ENCODE measurements at regions not wholly inside any gene's neighbourhood (a gene's known extent, or its start where the extent isn't known, plus 50 kb on each side); places are given as distances from the start of the nearest gene placed in this dataset.

- no peaks in the 10 kb centered on the region for H3K27me3 Mint-ChIP-seq
- no peaks in the 10 kb centered on the region for H3K4me1 Mint-ChIP-seq
- H3K36me3 Mint-ChIP-seq: no peaks in the 10 kb centered on the region
- no peak overlapping the region for H3K4me3 Mint-ChIP-seq
- no peak for ATAC-seq (ENCODE audit: low read depth)
- H3K27ac Mint-ChIP-seq: no peak overlapping the region
- POLR2A ChIA-PET: no interaction called here
- no peaks in the 10 kb centered on the region for H3K9me3 Mint-ChIP-seq
- DNase-seq: no peak
Measured at GRCh38 chr17:13243585-13243984, 225.8 kb upstream of the ELAC2 start.

GRCh38 chr17:13240851-13241250, 223.0 kb upstream of the ELAC2 start:
- POLR2A ChIA-PET: no interaction called here
- Mint-ChIP-seq H3K36me3 (no peaks in the 10 kb centered on the region), H3K9me3 (no peaks in the 10 kb centered on the region), H3K4me1 (no peaks in the 10 kb centered on the region), H3K4me3 (no peak overlapping the region), H3K27me3 (no peaks in the 10 kb centered on the region), H3K27ac (no peak overlapping the region)
- ATAC-seq (ENCODE audit: low read depth) (no peak), DNase-seq (no peak)

GRCh38 chr17:13230350-13231264, 212.8 kb upstream of the ELAC2 start:
- POLR2A ChIA-PET: no interaction called here
- DNase-seq: no peak
- no peak overlapping the region for H3K27ac Mint-ChIP-seq
- no peak overlapping the region for H3K4me3 Mint-ChIP-seq
- no peak for ATAC-seq (ENCODE audit: low read depth)
- H3K9me3 Mint-ChIP-seq: no peaks in the 10 kb centered on the region
- no peaks in the 10 kb centered on the region for H3K4me1 Mint-ChIP-seq
- no peaks in the 10 kb centered on the region for H3K27me3 Mint-ChIP-seq
- no peaks in the 10 kb centered on the region for H3K36me3 Mint-ChIP-seq

- no peaks in the 10 kb centered on the region for H3K9me3 Mint-ChIP-seq
- no peak for DNase-seq
- no peaks in the 10 kb centered on the region for H3K36me3 Mint-ChIP-seq
- POLR2A ChIA-PET: no interaction called here
- no peak overlapping the region for H3K27ac Mint-ChIP-seq
- no peak for ATAC-seq (ENCODE audit: low read depth)
- H3K4me3 Mint-ChIP-seq: no peak overlapping the region
- no peaks in the 10 kb centered on the region for H3K4me1 Mint-ChIP-seq
- H3K27me3 Mint-ChIP-seq: no peaks in the 10 kb centered on the region
Measured at GRCh38 chr17:13228225-13228624, 210.4 kb upstream of the ELAC2 start.

GRCh38 chr17:13222975-13223374, 205.1 kb upstream of the ELAC2 start:
- ATAC-seq (ENCODE audit: low read depth) (no peak), DNase-seq (no peak)
- Mint-ChIP-seq H3K9me3 (no peaks in the 10 kb centered on the region), H3K36me3 (no peaks in the 10 kb centered on the region), H3K4me3 (no peak overlapping the region), H3K4me1 (no peaks in the 10 kb centered on the region), H3K27me3 (no peaks in the 10 kb centered on the region), H3K27ac (no peak overlapping the region)
- POLR2A ChIA-PET: no interaction called here

GRCh38 chr17:13212860-13213259, 195.0 kb upstream of the ELAC2 start:
- H3K36me3 Mint-ChIP-seq: no peaks in the 10 kb centered on the region
- no peak for ATAC-seq (ENCODE audit: low read depth)
- H3K4me1 Mint-ChIP-seq: no peaks in the 10 kb centered on the region
- no peak overlapping the region for H3K4me3 Mint-ChIP-seq
- H3K27ac Mint-ChIP-seq: no peak overlapping the region
- no peaks in the 10 kb centered on the region for H3K27me3 Mint-ChIP-seq
- H3K9me3 Mint-ChIP-seq: no peaks in the 10 kb centered on the region
- no peak for DNase-seq
- POLR2A ChIA-PET: no interaction called here

GRCh38 chr17:13209081-13209480, 191.3 kb upstream of the ELAC2 start:
- Mint-ChIP-seq H3K4me1 (no peaks in the 10 kb centered on the region), H3K27me3 (no peaks in the 10 kb centered on the region), H3K4me3 (no peak overlapping the region), H3K36me3 (no peaks in the 10 kb centered on the region), H3K27ac (no peak overlapping the region), H3K9me3 (no peaks in the 10 kb centered on the region)
- ATAC-seq (ENCODE audit: low read depth): no peak
- DNase-seq: no peak
- POLR2A ChIA-PET: no interaction called here

GRCh38 chr17:13204607-13205237, 186.9 kb upstream of the ELAC2 start:
- H3K4me1 Mint-ChIP-seq: no peaks in the 10 kb centered on the region
- no peaks in the 10 kb centered on the region for H3K9me3 Mint-ChIP-seq
- no peak overlapping the region for H3K4me3 Mint-ChIP-seq
- no peak for DNase-seq
- ATAC-seq (ENCODE audit: low read depth): no peak
- POLR2A ChIA-PET: no interaction called here
- H3K27ac Mint-ChIP-seq: no peak overlapping the region
- H3K27me3 Mint-ChIP-seq: no peaks in the 10 kb centered on the region
- no peaks in the 10 kb centered on the region for H3K36me3 Mint-ChIP-seq

- ATAC-seq (ENCODE audit: low read depth): no peak
- Mint-ChIP-seq H3K4me1 (no peaks in the 10 kb centered on the region), H3K36me3 (no peaks in the 10 kb centered on the region)
Measured at GRCh38 chr17:13202835-13203234, 185.0 kb upstream of the ELAC2 start.

GRCh38 chr17:13200671-13201070, 182.8 kb upstream of the ELAC2 start:
- no peak overlapping the region for H3K27ac Mint-ChIP-seq
- H3K4me1 Mint-ChIP-seq: no peaks in the 10 kb centered on the region
- H3K9me3 Mint-ChIP-seq: no peaks in the 10 kb centered on the region
- ATAC-seq (ENCODE audit: low read depth): no peak
- no peak overlapping the region for H3K4me3 Mint-ChIP-seq
- H3K27me3 Mint-ChIP-seq: peaks cover 1% of the 10 kb centered on the region
- no peak for DNase-seq
- POLR2A ChIA-PET: no interaction called here
- no peaks in the 10 kb centered on the region for H3K36me3 Mint-ChIP-seq

More at GRCh38 chr17:13202835-13203234, 185.0 kb upstream of the ELAC2 start:
- Mint-ChIP-seq H3K4me3 (no peak overlapping the region), H3K27me3 (peaks cover 1% of the 10 kb centered on the region), H3K9me3 (no peaks in the 10 kb centered on the region), H3K27ac (no peak overlapping the region)
- no peak for DNase-seq
- POLR2A ChIA-PET: no interaction called here

GRCh38 chr17:13199425-13199824, 181.6 kb upstream of the ELAC2 start:
- Mint-ChIP-seq H3K36me3 (no peaks in the 10 kb centered on the region), H3K27me3 (peaks cover 1% of the 10 kb centered on the region), H3K9me3 (no peaks in the 10 kb centered on the region), H3K4me3 (no peak overlapping the region), H3K4me1 (no peaks in the 10 kb centered on the region), H3K27ac (no peak overlapping the region)
- POLR2A ChIA-PET: no interaction called here
- ATAC-seq (ENCODE audit: low read depth): no peak
- no peak for DNase-seq

- no peaks in the 10 kb centered on the region for H3K4me1 Mint-ChIP-seq
- no peak for ATAC-seq (ENCODE audit: low read depth)
- POLR2A ChIA-PET: no interaction called here
- no peak overlapping the region for H3K4me3 Mint-ChIP-seq
- no peaks in the 10 kb centered on the region for H3K36me3 Mint-ChIP-seq
- no peak overlapping the region for H3K27ac Mint-ChIP-seq
- peaks cover 1% of the 10 kb centered on the region for H3K27me3 Mint-ChIP-seq
- DNase-seq: no peak
- H3K9me3 Mint-ChIP-seq: no peaks in the 10 kb centered on the region
Measured at GRCh38 chr17:13197586-13197985, 179.8 kb upstream of the ELAC2 start.

- no peak overlapping the region for H3K27ac Mint-ChIP-seq
- ATAC-seq (ENCODE audit: low read depth) (no peak), DNase-seq (no peak)
- POLR2A ChIA-PET: no interaction called here
- no peaks in the 10 kb centered on the region for H3K4me1 Mint-ChIP-seq
- no peaks in the 10 kb centered on the region for H3K9me3 Mint-ChIP-seq
- no peak overlapping the region for H3K4me3 Mint-ChIP-seq
- no peaks in the 10 kb centered on the region for H3K36me3 Mint-ChIP-seq
- peaks cover 1% of the 10 kb centered on the region for H3K27me3 Mint-ChIP-seq
Measured at GRCh38 chr17:13194887-13195286, 177.1 kb upstream of the ELAC2 start.

GRCh38 chr17:13182854-13183253, 165.0 kb upstream of the ELAC2 start:
- Mint-ChIP-seq H3K36me3 (no peaks in the 10 kb centered on the region), H3K9me3 (peaks cover 4% of the 10 kb centered on the region), H3K27me3 (no peaks in the 10 kb centered on the region), H3K4me1 (no peaks in the 10 kb centered on the region), H3K4me3 (no peak overlapping the region), H3K27ac (no peak overlapping the region)
- POLR2A ChIA-PET: no interaction called here
- DNase-seq (no peak), ATAC-seq (ENCODE audit: low read depth) (no peak)
